AG04450 (cell line): ENCODE measurements at regions not wholly inside any gene's neighbourhood (a gene's known extent, or its start where the extent isn't known, plus 50 kb on each side); places are given as distances from the start of the nearest gene placed in this dataset.

ENCODE experiments used
- CTCF ChIA-PET: fragments of 300-600, 350-600 bp; formaldehyde crosslinking; extraction: SDS; loops from one replicate; lab custom pipeline; 2022; ENCODE audit warnings: antibody characterized with exemption, inconsistent platforms; lab: Charles Lee
- POLR2A ChIA-PET: fragments of 350-600 bp; formaldehyde crosslinking; extraction: SDS; loops from one replicate; lab custom pipeline; 2021; ENCODE audit warnings: antibody characterized with exemption, inconsistent platforms; lab: Yijun Ruan, JAX
- DNase-seq: peaks from one replicate; pipeline ENCODE4 v3.0.0-alpha.2; 2011; ENCODE audit warnings: low read depth, low spot score
- H3K27ac ChIP-seq: one replicate; pipeline ENCODE4 v1.5.1; 2012; ENCODE audit warnings: low read depth, low read length, control low read depth
- H3K27me3 ChIP-seq: one replicate; pipeline ENCODE4 v1.6.0; 2012; ENCODE audit warnings: low read length; ENCODE audit not compliant: control insufficient read depth, insufficient read depth
- H3K4me3 ChIP-seq: 2 replicates; pipeline ENCODE4 v1.5.1; 2011; ENCODE audit warnings: mild to moderate bottlenecking, low read depth, low read length, control low read depth
- H3K9me3 ChIP-seq: 2 replicates; pipeline ENCODE4 v1.5.1; 2012; ENCODE audit warnings: low read length; ENCODE audit not compliant: control insufficient read depth, insufficient read depth
- TF ChIP-seq, protein P1 (sequence below): IDR thresholded peaks from 2 replicates; pipeline ENCODE4 v1.5.1; 2011; ENCODE audit warnings: low read depth, low read length, control low read depth, inconsistent platforms

DNA sequence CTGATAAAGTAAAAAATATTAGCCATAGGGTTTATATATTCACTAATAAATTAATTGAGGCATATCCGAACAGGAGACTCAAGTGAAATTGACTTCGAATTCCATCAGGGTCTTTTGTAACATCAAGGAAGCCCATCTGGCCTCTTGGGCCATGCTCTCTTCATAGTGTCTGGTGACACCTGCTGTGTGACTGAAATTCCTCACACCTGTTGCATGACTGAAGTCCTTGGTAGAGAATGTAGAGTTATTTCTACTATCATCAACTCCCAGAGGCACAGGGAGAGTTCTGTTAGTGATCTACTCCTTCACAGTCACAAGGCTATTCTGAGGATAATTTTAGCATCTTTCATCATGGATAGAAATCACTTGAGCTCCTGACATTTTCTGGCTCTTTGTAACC lies 138.3 kb upstream of the LSM8 start:
- Histone ChIP-seq H3K9me3 (no peaks in the 10 kb centered on the region), H3K4me3 (no peak overlapping the region), H3K27me3 (no peaks in the 10 kb centered on the region), H3K27ac (no peak overlapping the region)
- TF ChIP-seq, protein P1, sequence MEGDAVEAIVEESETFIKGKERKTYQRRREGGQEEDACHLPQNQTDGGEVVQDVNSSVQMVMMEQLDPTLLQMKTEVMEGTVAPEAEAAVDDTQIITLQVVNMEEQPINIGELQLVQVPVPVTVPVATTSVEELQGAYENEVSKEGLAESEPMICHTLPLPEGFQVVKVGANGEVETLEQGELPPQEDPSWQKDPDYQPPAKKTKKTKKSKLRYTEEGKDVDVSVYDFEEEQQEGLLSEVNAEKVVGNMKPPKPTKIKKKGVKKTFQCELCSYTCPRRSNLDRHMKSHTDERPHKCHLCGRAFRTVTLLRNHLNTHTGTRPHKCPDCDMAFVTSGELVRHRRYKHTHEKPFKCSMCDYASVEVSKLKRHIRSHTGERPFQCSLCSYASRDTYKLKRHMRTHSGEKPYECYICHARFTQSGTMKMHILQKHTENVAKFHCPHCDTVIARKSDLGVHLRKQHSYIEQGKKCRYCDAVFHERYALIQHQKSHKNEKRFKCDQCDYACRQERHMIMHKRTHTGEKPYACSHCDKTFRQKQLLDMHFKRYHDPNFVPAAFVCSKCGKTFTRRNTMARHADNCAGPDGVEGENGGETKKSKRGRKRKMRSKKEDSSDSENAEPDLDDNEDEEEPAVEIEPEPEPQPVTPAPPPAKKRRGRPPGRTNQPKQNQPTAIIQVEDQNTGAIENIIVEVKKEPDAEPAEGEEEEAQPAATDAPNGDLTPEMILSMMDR = no peak
- no peak for DNase-seq
- ChIA-PET CTCF (no interaction called here), POLR2A (no interaction called here)

DNA sequence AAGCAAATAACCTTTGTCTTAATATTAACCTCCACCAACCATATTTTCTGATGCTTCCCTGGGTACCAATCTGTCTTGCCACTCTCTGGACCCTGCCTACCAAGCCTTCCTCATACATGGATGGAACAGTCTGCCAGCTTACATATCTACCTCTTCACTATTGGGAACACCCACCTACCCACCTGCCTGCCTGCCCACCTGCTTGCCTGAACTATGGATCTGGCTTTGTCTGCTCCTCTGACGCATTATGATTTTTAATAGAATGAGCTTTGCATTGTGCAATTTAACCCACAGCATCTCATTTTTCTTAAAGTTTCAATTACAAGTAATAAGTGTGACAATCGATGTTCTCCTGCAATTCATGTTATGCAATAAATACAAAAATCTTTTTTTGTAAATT lies 137.9 kb upstream of the LSM8 start:
- POLR2A ChIA-PET = no interaction called here
- no peaks in the 10 kb centered on the region for H3K9me3 ChIP-seq
- no peak for DNase-seq
- CTCF ChIA-PET = no interaction called here
- no peaks in the 10 kb centered on the region for H3K27me3 ChIP-seq
- TF ChIP-seq, protein P1 = no peak
- no peak overlapping the region for H3K4me3 ChIP-seq
- no peak overlapping the region for H3K27ac ChIP-seq

DNA sequence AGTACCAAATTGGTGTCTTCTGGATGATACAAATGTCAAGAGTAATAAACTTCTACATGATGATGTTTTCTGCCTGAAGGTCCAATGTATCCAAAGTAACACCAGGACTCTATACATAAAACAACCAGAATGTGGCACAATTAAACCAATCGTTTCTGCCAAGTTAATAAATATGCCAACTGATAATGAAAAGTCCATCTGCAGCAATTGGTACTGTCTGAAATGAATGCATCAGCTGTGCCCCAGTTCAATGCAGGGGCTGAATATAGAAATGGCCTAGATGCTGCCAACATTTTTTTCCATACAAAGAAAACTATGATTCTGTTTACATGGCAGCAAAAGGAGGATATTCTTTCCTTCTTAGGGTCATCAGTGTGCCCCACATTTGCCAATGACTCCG lies 137.2 kb upstream of the LSM8 start:
- H3K27me3 ChIP-seq = no peaks in the 10 kb centered on the region
- ChIA-PET POLR2A (no interaction called here), CTCF (no interaction called here)
- TF ChIP-seq, protein P1 = no peak
- H3K27ac ChIP-seq = no peak overlapping the region
- H3K9me3 ChIP-seq = no peaks in the 10 kb centered on the region
- no peak overlapping the region for H3K4me3 ChIP-seq
- DNase-seq = no peak

DNA sequence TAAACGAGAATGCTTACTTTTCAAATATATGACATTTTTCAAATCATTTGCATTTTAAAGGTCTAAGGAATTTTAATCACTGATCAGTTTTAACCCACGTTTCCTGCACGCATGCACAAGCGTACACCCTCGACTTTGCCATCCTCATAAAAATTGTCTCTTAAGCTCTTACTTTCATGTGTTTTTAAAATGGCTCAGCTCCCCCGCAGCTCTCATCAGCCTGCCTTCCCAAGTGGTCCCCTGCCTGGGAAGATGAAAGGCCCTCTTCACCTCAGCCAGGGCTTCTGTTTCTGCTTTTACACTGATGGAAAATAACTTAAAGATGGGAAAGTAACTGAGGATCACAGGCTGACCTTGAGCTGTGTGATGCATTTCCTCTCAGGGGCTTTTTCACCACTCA lies 131.6 kb upstream of the LSM8 start:
- H3K9me3 ChIP-seq = no peaks in the 10 kb centered on the region
- no peak overlapping the region for H3K4me3 ChIP-seq
- H3K27ac ChIP-seq = no peak overlapping the region
- ChIA-PET POLR2A (no interaction called here), CTCF (no interaction called here)
- TF ChIP-seq, protein P1 = no peak
- DNase-seq = no peak
- no peaks in the 10 kb centered on the region for H3K27me3 ChIP-seq

DNA sequence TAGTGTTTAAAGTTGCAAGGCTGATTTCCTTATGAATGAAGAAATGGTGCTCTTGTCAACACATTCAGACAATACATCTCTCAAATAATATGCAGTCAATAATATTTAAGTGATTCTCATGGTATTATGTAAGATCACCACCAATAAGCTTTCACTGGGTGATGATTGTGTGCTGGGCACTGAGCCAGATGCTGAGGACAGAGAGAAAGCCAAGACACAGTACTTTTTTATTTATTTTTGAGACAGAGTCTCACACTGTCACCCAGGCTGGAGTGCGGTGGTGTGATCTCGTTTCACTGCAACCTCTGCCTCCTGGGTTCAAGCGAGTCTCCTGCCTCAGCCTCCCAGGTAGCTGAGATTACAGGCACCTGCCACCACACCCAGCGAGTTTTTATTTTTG lies 130.6 kb upstream of the LSM8 start:
- Histone ChIP-seq H3K9me3 (no peaks in the 10 kb centered on the region), H3K27ac (no peak overlapping the region), H3K27me3 (no peaks in the 10 kb centered on the region), H3K4me3 (no peak overlapping the region)
- CTCF ChIA-PET = no interaction called here
- DNase-seq = no peak
- POLR2A ChIA-PET = no interaction called here
- TF ChIP-seq, protein P1 = no peak
